ENCODE measurements at regions not wholly inside any gene's neighbourhood (a gene's known extent, or its start where the extent isn't known, plus 50 kb on each side); places are given as distances from the start of the nearest gene placed in this dataset.

DNA sequence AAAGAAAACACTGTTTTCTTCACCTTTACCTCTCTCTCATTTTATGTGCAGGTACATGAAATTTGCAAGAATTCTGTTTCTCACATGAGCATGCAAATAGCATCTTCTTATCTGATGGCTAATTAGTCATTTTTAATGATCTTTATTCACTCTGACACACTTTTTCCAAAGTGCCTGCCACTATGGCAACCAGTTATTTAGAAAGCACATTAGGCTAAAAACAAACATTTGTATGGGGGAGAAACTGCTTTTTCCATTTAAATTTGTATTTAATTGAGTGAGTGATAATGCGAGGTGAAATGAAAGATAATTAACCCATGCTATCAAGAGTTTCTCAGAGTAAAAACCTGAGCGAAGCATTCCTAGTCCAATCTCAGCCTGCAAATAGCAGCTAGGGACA lies 365.0 kb downstream of the MAT2B start:
- TF ChIP-seq, protein P1, sequence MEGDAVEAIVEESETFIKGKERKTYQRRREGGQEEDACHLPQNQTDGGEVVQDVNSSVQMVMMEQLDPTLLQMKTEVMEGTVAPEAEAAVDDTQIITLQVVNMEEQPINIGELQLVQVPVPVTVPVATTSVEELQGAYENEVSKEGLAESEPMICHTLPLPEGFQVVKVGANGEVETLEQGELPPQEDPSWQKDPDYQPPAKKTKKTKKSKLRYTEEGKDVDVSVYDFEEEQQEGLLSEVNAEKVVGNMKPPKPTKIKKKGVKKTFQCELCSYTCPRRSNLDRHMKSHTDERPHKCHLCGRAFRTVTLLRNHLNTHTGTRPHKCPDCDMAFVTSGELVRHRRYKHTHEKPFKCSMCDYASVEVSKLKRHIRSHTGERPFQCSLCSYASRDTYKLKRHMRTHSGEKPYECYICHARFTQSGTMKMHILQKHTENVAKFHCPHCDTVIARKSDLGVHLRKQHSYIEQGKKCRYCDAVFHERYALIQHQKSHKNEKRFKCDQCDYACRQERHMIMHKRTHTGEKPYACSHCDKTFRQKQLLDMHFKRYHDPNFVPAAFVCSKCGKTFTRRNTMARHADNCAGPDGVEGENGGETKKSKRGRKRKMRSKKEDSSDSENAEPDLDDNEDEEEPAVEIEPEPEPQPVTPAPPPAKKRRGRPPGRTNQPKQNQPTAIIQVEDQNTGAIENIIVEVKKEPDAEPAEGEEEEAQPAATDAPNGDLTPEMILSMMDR (IDR thresholded peaks at IDR 0.05; ENCODE audit: low read length): no peak
- no peak for TF ChIP-seq EZH2 (IDR thresholded peaks at IDR 0.05; ENCODE audit: borderline replicate concordance, low read length)
